ENCODE measurements at regions not wholly inside any gene's neighbourhood (a gene's known extent, or its start where the extent isn't known, plus 50 kb on each side); places are given as distances from the start of the nearest gene placed in this dataset.

DNA sequence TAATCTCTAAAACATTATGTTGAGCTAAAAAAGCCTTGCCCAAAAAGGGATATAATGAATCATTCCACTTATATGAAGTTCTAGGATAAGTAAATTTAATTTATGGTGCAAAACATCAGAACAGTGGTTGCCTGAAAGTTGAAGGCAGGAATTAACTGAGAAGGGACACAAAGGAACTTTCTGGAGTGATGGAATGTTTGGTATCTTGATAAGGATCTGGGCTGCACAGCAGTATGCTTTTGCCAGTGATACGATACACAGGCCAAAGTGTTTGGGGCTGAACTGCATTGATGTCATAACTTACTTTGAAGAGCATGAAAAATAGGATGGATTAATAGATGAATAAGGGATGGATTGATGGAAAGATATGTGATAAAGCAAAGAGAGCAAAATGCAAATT lies 146.1 kb upstream of the LRFN2 start:
- TF ChIP-seq SMARCC2 (IDR thresholded peaks at IDR 0.05; ENCODE audit: low read depth) (no peak), MAFK (IDR thresholded peaks at IDR 0.05; ENCODE audit: low read length) (no peak), PCBP1 (IDR thresholded peaks at IDR 0.05; ENCODE audit: low read depth, low read length, poor library complexity, severe bottlenecking) (no peak), FOXM1 (IDR thresholded peaks at IDR 0.05; ENCODE audit: low read depth) (no peak), FOXM1 (CRISPR knock-in tag; IDR thresholded peaks at IDR 0.05; ENCODE audit: low read depth) (no peak), CTCF (IDR thresholded peaks at IDR 0.05 in 2 of 3, conservative IDR thresholded peaks at IDR 0.05 in 1 of 3; ENCODE audit: insufficient read depth in 2 of 3, low read depth in 1 of 3, low read length in 3 of 3) (no peak), CHCHD3 (CRISPR knock-in tag; IDR thresholded peaks at IDR 0.05) (no peak), KAT7 (CRISPR knock-in tag; IDR thresholded peaks at IDR 0.05; ENCODE audit: borderline replicate concordance) (no peak), POLR2A (conservative IDR thresholded peaks at IDR 0.05) (no peak), ZSCAN29 (IDR thresholded peaks at IDR 0.05) (no peak), SIRT6 (IDR thresholded peaks at IDR 0.05; ENCODE audit: low read depth, low read length) (no peak), RAD21 (CRISPR knock-in tag; conservative IDR thresholded peaks at IDR 0.05 in 1 of 2, IDR thresholded peaks at IDR 0.05 in 1 of 2) (no peak)
- TF ChIP-seq, protein P1, sequence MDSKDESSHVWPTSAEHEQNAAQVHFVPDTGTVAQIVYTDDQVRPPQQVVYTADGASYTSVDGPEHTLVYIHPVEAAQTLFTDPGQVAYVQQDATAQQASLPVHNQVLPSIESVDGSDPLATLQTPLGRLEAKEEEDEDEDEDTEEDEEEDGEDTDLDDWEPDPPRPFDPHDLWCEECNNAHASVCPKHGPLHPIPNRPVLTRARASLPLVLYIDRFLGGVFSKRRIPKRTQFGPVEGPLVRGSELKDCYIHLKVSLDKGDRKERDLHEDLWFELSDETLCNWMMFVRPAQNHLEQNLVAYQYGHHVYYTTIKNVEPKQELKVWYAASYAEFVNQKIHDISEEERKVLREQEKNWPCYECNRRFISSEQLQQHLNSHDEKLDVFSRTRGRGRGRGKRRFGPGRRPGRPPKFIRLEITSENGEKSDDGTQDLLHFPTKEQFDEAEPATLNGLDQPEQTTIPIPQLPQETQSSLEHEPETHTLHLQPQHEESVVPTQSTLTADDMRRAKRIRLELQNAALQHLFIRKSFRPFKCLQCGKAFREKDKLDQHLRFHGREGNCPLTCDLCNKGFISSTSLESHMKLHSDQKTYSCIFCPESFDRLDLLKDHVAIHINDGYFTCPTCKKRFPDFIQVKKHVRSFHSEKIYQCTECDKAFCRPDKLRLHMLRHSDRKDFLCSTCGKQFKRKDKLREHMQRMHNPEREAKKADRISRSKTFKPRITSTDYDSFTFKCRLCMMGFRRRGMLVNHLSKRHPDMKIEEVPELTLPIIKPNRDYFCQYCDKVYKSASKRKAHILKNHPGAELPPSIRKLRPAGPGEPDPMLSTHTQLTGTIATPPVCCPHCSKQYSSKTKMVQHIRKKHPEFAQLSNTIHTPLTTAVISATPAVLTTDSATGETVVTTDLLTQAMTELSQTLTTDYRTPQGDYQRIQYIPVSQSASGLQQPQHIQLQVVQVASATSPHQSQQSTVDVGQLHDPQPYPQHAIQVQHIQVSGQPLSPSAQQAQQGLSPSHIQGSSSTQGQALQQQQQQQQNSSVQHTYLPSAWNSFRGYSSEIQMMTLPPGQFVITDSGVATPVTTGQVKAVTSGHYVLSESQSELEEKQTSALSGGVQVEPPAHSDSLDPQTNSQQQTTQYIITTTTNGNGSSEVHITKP (IDR thresholded peaks at IDR 0.05; ENCODE audit: partially characterized antibody) = no peak
- TF ChIP-seq, protein P2, sequence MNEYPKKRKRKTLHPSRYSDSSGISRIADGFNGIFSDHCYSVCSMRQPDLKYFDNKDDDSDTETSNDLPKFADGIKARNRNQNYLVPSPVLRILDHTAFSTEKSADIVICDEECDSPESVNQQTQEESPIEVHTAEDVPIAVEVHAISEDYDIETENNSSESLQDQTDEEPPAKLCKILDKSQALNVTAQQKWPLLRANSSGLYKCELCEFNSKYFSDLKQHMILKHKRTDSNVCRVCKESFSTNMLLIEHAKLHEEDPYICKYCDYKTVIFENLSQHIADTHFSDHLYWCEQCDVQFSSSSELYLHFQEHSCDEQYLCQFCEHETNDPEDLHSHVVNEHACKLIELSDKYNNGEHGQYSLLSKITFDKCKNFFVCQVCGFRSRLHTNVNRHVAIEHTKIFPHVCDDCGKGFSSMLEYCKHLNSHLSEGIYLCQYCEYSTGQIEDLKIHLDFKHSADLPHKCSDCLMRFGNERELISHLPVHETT (CRISPR knock-in tag; conservative IDR thresholded peaks at IDR 0.05 in 1 of 2, IDR thresholded peaks at IDR 0.05 in 1 of 2) = no peak
